Ishikawa (cell line): ENCODE measurements at regions not wholly inside any gene's neighbourhood (a gene's known extent, or its start where the extent isn't known, plus 50 kb on each side); places are given as distances from the start of the nearest gene placed in this dataset.

Source experiments
- CEBPB ChIP-seq: IDR thresholded peaks from 2 replicates; pipeline ENCODE4 v1.6.1; 2012
- CREB1 ChIP-seq: IDR thresholded peaks from 2 replicates; pipeline ENCODE4 v1.6.1; 2012; ENCODE audit warnings: low read depth
- EGR1 ChIP-seq: IDR thresholded peaks from 2 replicates; pipeline ENCODE4 v1.6.1; 2012
- EP300 ChIP-seq: IDR thresholded peaks from 2 replicates; pipeline ENCODE4 v1.6.1; 2012; ENCODE audit warnings: borderline replicate concordance
- FOXM1 ChIP-seq: IDR thresholded peaks from 2 replicates; pipeline ENCODE4 v1.6.1; 2012; ENCODE audit warnings: low read depth, borderline replicate concordance
- NFIC ChIP-seq: IDR thresholded peaks from 2 replicates; pipeline ENCODE4 v1.6.1; 2012
- RAD21 ChIP-seq: IDR thresholded peaks from 2 replicates; pipeline ENCODE4 v1.6.1; 2012; ENCODE audit warnings: low read depth
- REST ChIP-seq: IDR thresholded peaks from 2 replicates; pipeline ENCODE4 v1.6.1; 2012; ENCODE audit warnings: low read depth, mild to moderate bottlenecking
- TAF1 ChIP-seq: IDR thresholded peaks from 2 replicates; pipeline ENCODE4 v1.6.1; 2012; ENCODE audit warnings: low read depth, mild to moderate bottlenecking
- TCF12 ChIP-seq: IDR thresholded peaks from 2 replicates; pipeline ENCODE4 v1.6.1; 2012; ENCODE audit warnings: low read depth
- TEAD4 ChIP-seq: IDR thresholded peaks from 2 replicates; pipeline ENCODE4 v1.6.1; 2012
- YY1 ChIP-seq: IDR thresholded peaks from 2 replicates; pipeline ENCODE4 v1.6.1; 2012; ENCODE audit warnings: low read depth
- ZBTB7A ChIP-seq: IDR thresholded peaks from 2 replicates; pipeline ENCODE4 v1.6.1; 2012; ENCODE audit warnings: low read depth
- TF ChIP-seq, protein P1 (sequence below): IDR thresholded peaks from 2 replicates; pipeline ENCODE4 v1.6.1; 2012
- TF ChIP-seq, protein P2 (sequence below): IDR thresholded peaks from 2 replicates; pipeline ENCODE4 v1.6.1; 2012

DNA sequence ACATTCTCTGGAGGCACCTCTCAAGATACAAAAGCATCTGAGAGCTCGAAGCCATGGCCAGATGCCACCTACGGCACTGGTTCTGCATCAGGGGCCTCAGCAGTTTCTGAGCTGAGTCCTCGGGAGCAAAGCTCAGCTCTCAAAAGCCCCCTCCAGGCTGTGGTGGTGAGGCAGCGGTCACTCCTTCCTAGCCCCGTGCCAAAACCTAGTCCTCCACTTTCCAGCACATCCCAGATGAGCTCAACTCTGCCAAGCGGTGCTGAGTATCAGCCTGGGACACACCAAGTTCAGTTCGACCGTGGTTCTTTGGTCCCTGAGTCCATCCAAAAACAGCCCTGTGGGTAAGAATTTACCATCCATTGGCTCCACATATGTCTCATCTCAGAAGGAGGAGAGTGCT, 79.3 kb upstream of the STT3B start:
- TF ChIP-seq, protein P1, sequence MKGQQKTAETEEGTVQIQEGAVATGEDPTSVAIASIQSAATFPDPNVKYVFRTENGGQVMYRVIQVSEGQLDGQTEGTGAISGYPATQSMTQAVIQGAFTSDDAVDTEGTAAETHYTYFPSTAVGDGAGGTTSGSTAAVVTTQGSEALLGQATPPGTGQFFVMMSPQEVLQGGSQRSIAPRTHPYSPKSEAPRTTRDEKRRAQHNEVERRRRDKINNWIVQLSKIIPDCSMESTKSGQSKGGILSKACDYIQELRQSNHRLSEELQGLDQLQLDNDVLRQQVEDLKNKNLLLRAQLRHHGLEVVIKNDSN: no peak
- TF ChIP-seq CEBPB: no peak
- TF ChIP-seq EGR1: no peak
- TF ChIP-seq CREB1: no peak
- TF ChIP-seq TAF1: no peak
- no peak for TF ChIP-seq REST

GRCh38 chr3:31455524-31455923, 77.2 kb upstream of the STT3B start:
- TF ChIP-seq RAD21: no peak
- TF ChIP-seq, protein P1: no peak
- TF ChIP-seq TEAD4: no peak
- no peak for TF ChIP-seq REST
- TF ChIP-seq EGR1: no peak
- no peak for TF ChIP-seq FOXM1
- no peak for TF ChIP-seq CREB1
- no peak for TF ChIP-seq EP300
- TF ChIP-seq TCF12: no peak
- no peak for TF ChIP-seq NFIC
- TF ChIP-seq YY1: no peak
- no peak for TF ChIP-seq CEBPB

- TF ChIP-seq TCF12 (no peak), YY1 (no peak), REST (no peak), EP300 (no peak), TEAD4 (no peak), NFIC (no peak), RAD21 (no peak), ZBTB7A (no peak), FOXM1 (no peak), EGR1 (no peak), CREB1 (no peak), TAF1 (no peak)
- TF ChIP-seq, protein P2, sequence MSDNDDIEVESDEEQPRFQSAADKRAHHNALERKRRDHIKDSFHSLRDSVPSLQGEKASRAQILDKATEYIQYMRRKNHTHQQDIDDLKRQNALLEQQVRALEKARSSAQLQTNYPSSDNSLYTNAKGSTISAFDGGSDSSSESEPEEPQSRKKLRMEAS: no peak
- TF ChIP-seq, protein P1: no peak
These were observed 76.4 kb upstream of the STT3B start for GRCh38 chr3:31456373-31456772.

- TF ChIP-seq REST: no peak
- TF ChIP-seq, protein P2: no peak
- no peak for TF ChIP-seq NFIC
- TF ChIP-seq YY1: no peak
- no peak for TF ChIP-seq TEAD4
- TF ChIP-seq TAF1: no peak
- no peak for TF ChIP-seq EGR1
- TF ChIP-seq FOXM1: no peak
- TF ChIP-seq, protein P1: no peak
- TF ChIP-seq EP300: no peak
- TF ChIP-seq RAD21: no peak
- no peak for TF ChIP-seq TCF12
- TF ChIP-seq CEBPB: no peak
- no peak for TF ChIP-seq CREB1
- TF ChIP-seq ZBTB7A: no peak
These were observed 71.3 kb upstream of the STT3B start for GRCh38 chr3:31461426-31461825.
